ENCODE measurements at regions not wholly inside any gene's neighbourhood (a gene's known extent, or its start where the extent isn't known, plus 50 kb on each side); places are given as distances from the start of the nearest gene placed in this dataset.

DNA sequence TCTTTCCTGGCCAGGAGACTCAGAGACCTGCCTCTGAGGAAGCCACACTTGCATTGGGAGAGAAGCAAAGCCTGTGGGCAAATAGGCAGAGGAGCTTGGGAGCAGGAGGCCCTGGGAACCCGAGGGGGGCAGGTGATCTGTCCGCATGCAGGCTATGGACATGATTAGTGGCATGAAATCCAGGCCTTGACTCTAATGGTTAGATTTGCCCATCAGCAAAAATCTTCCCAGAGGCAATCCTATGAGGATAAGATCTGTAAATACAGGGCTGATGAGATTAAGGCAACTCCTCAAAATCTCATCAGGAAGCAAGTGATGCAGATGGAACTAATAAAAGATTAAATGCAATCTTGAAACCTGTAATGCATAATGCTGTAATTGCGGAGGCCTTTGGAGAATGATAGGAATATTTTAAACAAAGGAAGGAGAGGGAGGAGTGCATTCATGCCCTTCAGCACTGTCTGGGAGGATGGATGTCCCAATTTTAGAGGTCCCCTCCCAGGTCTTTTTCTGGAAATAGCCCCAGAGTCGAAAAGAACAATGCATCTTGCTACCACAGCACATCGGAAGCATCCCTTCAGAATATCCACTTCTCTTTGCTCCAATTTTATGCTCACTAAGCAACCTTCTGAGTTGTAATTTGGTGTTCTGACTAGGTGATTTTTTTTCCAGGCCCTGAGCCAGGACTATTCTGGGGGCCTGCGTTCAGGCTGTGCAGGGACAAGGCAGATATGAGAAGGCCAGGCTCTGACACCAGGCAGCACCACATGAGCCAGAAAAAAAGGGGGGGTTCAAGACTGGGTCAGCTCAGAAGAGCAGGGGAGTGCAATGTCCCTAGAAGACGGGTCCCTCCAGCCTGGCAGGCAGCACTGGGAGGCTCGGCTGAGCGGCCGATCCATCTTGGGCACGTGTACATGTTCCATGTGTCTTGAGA, 66.5 kb downstream of the MED10 start:
- TF ChIP-seq, protein P1, sequence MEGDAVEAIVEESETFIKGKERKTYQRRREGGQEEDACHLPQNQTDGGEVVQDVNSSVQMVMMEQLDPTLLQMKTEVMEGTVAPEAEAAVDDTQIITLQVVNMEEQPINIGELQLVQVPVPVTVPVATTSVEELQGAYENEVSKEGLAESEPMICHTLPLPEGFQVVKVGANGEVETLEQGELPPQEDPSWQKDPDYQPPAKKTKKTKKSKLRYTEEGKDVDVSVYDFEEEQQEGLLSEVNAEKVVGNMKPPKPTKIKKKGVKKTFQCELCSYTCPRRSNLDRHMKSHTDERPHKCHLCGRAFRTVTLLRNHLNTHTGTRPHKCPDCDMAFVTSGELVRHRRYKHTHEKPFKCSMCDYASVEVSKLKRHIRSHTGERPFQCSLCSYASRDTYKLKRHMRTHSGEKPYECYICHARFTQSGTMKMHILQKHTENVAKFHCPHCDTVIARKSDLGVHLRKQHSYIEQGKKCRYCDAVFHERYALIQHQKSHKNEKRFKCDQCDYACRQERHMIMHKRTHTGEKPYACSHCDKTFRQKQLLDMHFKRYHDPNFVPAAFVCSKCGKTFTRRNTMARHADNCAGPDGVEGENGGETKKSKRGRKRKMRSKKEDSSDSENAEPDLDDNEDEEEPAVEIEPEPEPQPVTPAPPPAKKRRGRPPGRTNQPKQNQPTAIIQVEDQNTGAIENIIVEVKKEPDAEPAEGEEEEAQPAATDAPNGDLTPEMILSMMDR (IDR thresholded peaks at IDR 0.05) = no peak
- no peak for TF ChIP-seq POLR2A (IDR thresholded peaks at IDR 0.05)

Measured in thyroid gland (tissue), 4 donors.